VCaP (cell line): ENCODE measurements at regions not wholly inside any gene's neighbourhood (a gene's known extent, or its start where the extent isn't known, plus 50 kb on each side); places are given as distances from the start of the nearest gene placed in this dataset.
"Not testable (repeated sequence)": the region's sequence is repeated elsewhere in the genome, so short reads cannot be mapped to it uniquely, and the experiment has no call there.

Experiments
- H3K27ac ChIP-seq: fragments of 450-650 bp; 2 replicates; pipeline ENCODE4 v1.5.1; 2017
- TF ChIP-seq, protein P1 (sequence below): fragments of 450-650 bp; conservative IDR thresholded peaks from 2 replicates; pipeline ENCODE4 v1.5.1; 2017; ENCODE audit warnings: mild to moderate bottlenecking, moderate library complexity

DNA sequence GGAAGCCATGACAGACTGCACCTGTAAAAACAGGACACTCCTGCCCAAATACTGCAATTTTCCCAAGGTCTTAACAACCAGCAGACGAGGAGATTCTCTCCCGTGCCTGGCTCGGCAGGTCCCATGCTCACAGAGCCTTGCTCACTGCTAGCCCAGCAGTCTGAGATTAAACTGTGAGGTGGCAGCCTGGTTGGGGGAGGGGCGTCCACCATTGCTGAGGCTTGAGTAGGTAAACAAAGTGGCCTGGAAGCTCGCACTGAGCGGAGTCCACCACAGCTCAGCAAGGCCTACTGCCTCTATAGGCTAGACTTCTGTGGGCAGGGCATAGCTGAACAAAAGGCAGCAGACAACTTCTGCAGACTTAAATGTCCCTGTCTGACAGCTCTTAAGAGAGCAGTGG is 80.3 kb downstream of the ANXA5 start:
- not testable (repeated sequence) for H3K27ac ChIP-seq

DNA sequence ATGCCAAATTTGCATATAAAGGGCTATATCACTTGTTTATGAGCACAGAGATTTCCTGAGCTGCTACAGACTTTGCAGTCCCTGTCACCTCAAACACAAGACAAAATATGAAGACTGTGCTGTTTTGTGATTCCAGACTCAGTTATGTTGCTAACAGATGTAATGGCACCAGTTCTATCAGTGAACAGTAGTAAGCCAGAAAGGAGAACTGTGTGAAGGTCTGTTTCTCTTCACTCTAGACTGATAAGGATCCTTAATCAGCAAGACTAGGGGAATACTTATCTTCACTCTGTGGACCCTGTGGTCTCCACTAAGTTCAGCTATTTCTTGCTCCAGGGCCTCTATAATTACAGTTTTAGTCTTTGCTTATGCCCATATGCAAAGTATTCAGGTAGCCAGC is 82.7 kb downstream of the ANXA5 start:
- H3K27ac ChIP-seq = no peak overlapping the region
- TF ChIP-seq, protein P1, sequence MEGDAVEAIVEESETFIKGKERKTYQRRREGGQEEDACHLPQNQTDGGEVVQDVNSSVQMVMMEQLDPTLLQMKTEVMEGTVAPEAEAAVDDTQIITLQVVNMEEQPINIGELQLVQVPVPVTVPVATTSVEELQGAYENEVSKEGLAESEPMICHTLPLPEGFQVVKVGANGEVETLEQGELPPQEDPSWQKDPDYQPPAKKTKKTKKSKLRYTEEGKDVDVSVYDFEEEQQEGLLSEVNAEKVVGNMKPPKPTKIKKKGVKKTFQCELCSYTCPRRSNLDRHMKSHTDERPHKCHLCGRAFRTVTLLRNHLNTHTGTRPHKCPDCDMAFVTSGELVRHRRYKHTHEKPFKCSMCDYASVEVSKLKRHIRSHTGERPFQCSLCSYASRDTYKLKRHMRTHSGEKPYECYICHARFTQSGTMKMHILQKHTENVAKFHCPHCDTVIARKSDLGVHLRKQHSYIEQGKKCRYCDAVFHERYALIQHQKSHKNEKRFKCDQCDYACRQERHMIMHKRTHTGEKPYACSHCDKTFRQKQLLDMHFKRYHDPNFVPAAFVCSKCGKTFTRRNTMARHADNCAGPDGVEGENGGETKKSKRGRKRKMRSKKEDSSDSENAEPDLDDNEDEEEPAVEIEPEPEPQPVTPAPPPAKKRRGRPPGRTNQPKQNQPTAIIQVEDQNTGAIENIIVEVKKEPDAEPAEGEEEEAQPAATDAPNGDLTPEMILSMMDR = no peak

DNA sequence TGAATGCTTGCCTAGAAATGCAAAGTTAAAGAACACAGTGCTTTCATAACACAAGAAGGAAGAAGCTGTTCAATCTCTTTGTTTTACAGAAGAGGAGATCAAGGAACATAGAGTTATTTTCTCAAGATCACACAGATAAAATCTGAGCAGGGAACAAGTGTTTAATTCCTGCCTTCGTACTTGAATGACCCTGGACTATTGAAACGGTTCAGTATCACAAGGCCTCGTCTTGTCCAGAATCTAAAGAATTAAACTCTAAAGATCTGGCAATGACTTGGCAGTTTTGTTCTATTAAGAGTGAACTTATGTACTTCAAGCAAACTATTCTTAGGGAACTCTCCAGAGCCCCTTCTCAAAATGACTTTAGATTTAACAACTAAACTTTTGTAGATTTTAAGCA is 97.7 kb downstream of the ANXA5 start:
- TF ChIP-seq, protein P1 = no peak
- peak overlapping the region; percentile 55 for H3K27ac ChIP-seq

DNA sequence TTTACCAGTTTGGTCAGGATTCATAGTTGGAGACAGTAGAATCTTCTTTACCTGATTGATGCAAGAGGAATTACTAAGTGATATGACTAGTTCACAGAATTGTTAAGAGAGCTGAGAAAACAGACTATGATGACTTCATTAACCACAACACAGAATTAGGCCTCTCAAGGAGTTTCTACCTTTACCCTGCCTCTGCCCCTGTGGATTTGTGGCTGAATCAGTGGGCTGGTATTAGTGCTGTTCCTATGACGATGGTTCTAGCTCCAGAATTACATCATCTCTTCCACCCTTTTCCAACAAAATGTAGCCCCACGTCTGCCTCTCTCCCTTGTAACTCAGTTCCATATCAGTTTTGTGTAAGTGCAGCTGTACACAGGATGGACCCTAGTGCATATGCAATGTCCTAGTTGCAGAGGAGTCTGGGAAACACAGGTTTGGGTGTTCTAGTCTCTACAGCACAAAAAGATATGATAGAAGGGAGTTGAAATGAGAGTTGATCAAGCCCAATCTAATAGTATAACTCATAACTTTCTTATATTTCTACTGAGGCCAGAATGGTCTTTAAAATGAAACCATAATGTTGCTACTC is 99.3 kb downstream of the ANXA5 start:
- TF ChIP-seq, protein P1 = no peak
- H3K27ac ChIP-seq = no peak overlapping the region

DNA sequence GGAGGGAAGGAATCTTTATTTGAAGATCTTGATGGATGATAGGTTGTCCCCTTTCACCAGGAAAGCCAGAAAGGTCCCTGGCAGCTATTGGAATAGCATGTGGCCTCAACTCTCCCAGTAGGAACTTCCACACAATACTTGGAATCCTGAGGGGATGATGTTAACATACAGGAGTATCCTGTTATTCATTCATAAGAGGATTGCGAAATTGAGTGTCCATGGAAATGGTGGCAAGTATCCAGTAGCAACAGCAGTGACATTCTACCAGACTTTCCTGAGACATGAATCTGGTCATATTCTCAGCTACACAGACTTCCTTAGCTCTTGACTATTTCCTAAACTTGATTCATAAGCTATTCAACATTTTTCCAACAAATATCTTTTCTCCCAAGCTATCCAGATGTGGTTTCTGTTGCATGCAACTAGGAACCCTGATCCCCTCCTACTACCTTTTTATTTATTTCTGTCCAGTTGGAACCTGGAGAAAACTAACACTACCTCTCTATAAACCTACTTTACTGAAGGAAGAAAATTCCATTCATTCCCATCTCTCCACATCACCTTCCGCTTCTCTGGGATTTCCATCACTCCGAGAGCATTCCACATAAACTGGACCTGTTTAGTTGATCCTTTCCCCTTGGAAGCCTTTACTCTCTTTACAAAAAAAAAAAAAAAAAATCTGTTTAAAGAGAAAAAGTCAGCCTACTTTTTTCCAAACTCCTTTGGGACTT is 101.8 kb downstream of the ANXA5 start:
- TF ChIP-seq, protein P1 = no peak
- no peak overlapping the region for H3K27ac ChIP-seq

DNA sequence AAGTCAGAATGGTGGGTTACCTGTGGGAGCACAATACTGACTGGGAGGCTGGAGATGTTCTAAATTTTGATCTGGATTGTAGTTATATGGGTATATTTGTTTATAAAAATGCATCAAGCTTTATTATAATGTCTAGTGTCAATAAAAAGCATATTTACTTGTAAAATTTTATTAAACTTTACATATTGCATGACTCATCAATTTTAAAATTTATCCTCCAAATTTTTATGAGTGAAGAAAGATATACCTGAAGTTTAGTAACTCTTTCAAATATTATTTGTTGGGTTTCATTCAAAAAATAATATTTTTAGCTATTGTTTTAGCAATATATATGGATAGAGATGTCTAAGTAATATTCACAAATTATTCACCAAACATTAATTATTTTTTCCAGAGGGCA is 103.0 kb downstream of the ANXA5 start:
- TF ChIP-seq, protein P1 = no peak
- H3K27ac ChIP-seq = no peak overlapping the region

DNA sequence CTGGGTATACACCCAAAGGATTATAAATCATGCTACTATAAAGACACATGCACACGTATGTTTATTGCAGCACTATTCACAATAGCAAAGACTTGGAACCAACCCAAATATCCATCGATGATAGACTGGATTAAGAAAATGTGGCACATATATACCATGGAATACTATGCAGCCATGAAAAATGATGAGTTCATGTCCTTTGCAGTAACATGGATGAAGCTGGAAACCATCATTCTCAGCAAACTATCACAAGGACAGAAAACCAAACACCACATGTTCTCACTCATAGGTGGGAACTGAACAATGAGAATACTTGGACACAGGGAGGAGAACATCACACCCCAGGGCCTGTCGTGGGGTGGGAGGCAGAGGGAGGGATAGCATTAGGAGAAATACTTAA is 104.5 kb downstream of the ANXA5 start:
- H3K27ac ChIP-seq = not testable (repeated sequence)

DNA sequence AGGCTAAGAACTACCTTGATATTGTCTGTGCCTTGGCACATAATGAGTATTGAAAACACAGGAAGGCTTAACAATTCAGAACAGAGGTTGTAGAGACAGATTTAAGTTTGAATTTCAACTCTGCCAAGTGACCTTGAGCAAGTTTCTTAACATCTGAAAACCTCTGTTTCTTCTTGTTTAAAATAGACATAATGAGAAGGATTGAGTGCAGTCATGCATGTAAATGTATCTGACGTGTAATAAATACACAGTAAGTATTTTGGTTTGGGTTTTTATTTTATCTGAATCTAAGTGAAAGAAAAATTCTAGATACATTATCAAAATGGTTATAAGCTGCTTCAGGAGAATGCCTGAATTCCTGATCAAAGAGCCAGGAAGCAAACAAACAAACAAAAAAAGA is 111.9 kb downstream of the ANXA5 start:
- TF ChIP-seq, protein P1 = no peak
- H3K27ac ChIP-seq = no peak overlapping the region
